Fibroblast of lung (primary cell): ENCODE measurements at regions not wholly inside any gene's neighbourhood (a gene's known extent, or its start where the extent isn't known, plus 50 kb on each side); places are given as distances from the start of the nearest gene placed in this dataset.

Source experiments
- CTCF ChIP-seq, 2 donors: IDR thresholded peaks in 1 of 2; conservative IDR thresholded peaks in 1 of 2; 1 replicate in 1 of 2; 2 replicates in 1 of 2; pipeline ENCODE4 v1.5.1; 2011 to 2012; ENCODE audit warnings: low read length in 2 of 2, control low read depth in 1 of 2, inconsistent platforms in 1 of 2, low read depth in 1 of 2, mild to moderate bottlenecking in 1 of 2
- EZH2 ChIP-seq: IDR thresholded peaks from 2 replicates; pipeline ENCODE4 v1.5.1; 2012; ENCODE audit warnings: low read length, control low read depth, mild to moderate bottlenecking; ENCODE audit errors: missing control alignments

GRCh38 chr11:112394304-112394703, 133.6 kb upstream of the PLET1 start:
- TF ChIP-seq CTCF (conservative IDR thresholded peaks at IDR 0.05 in 1 of 2, IDR thresholded peaks at IDR 0.05 in 1 of 2; ENCODE audit: low read depth in 1 of 2, low read length in 2 of 2), result no peak
- no peak for TF ChIP-seq EZH2
